ENCODE measurements at regions not wholly inside any gene's neighbourhood (a gene's known extent, or its start where the extent isn't known, plus 50 kb on each side); places are given as distances from the start of the nearest gene placed in this dataset.

DNA sequence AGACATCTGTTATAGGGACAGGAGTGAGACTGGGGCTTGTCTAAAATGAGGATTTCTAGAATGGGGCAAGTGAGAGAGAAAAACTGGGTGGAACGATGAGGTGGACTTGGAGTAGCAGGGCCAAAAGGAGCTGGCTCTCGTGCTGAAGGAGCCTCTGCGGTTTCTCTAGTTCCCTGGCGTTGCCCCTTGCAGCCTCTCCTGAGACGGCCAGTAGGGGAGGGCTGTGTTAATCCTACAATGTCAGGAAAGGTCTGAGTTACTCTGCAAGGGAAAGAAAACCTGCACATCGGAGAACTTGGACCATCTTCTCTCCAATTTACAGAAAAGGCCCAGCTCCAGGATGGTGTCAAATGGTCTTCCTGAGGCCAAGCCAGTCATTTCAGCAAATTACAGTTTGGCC, 963.8 kb upstream of the FLRT2 start:
- H3K36me3 Mint-ChIP-seq (ENCODE audit: low read depth) = no peaks in the 10 kb centered on the region
- no peaks in the 10 kb centered on the region for H3K27me3 Mint-ChIP-seq (ENCODE audit: low read depth)
- H3K27ac Mint-ChIP-seq = no peak overlapping the region
- H3K4me1 Mint-ChIP-seq (ENCODE audit: low read depth) = no peaks in the 10 kb centered on the region
- CTCF ChIA-PET = no interaction called here
- intact Hi-C loops (cut with micrococcal nuclease) = no loop called here
- no peak overlapping the region for H3K4me3 Mint-ChIP-seq
- peaks cover 6% of the 10 kb centered on the region for H3K9me3 Mint-ChIP-seq
- no peak for DNase-seq

GRCh38 chr14:84575681-84576080, 954.3 kb upstream of the FLRT2 start:
- H3K27me3 Mint-ChIP-seq (ENCODE audit: low read depth) = no peaks in the 10 kb centered on the region
- no peaks in the 10 kb centered on the region for H3K4me1 Mint-ChIP-seq (ENCODE audit: low read depth)
- no peak overlapping the region for H3K4me3 Mint-ChIP-seq
- H3K9me3 Mint-ChIP-seq = no peaks in the 10 kb centered on the region
- intact Hi-C loops (cut with micrococcal nuclease) = no loop called here
- no peaks in the 10 kb centered on the region for H3K36me3 Mint-ChIP-seq (ENCODE audit: low read depth)
- no peak for DNase-seq
- no peak overlapping the region for H3K27ac Mint-ChIP-seq
- CTCF ChIA-PET = no interaction called here

GRCh38 chr14:84579292-84579691, 950.7 kb upstream of the FLRT2 start:
- no peak for DNase-seq
- CTCF ChIA-PET = no interaction called here
- H3K27me3 Mint-ChIP-seq (ENCODE audit: low read depth) = no peaks in the 10 kb centered on the region
- H3K4me3 Mint-ChIP-seq = no peak overlapping the region
- H3K27ac Mint-ChIP-seq = no peak overlapping the region
- H3K4me1 Mint-ChIP-seq (ENCODE audit: low read depth) = no peaks in the 10 kb centered on the region
- no peaks in the 10 kb centered on the region for H3K36me3 Mint-ChIP-seq (ENCODE audit: low read depth)
- intact Hi-C loops (cut with micrococcal nuclease) = no loop called here
- no peaks in the 10 kb centered on the region for H3K9me3 Mint-ChIP-seq

- no peak overlapping the region for H3K27ac Mint-ChIP-seq
- no peak overlapping the region for H3K4me3 Mint-ChIP-seq
- CTCF ChIA-PET = no interaction called here
- intact Hi-C loops (cut with micrococcal nuclease) = no loop called here
- H3K9me3 Mint-ChIP-seq = peaks cover under 1% of the 10 kb centered on the region
- H3K27me3 Mint-ChIP-seq (ENCODE audit: low read depth) = no peaks in the 10 kb centered on the region
- H3K4me1 Mint-ChIP-seq (ENCODE audit: low read depth) = no peaks in the 10 kb centered on the region
- no peaks in the 10 kb centered on the region for H3K36me3 Mint-ChIP-seq (ENCODE audit: low read depth)
- DNase-seq = no peak
Measured at GRCh38 chr14:84581041-84581440, 948.9 kb upstream of the FLRT2 start.

- no peaks in the 10 kb centered on the region for H3K27me3 Mint-ChIP-seq (ENCODE audit: low read depth)
- intact Hi-C loops (cut with micrococcal nuclease) = no loop called here
- H3K4me3 Mint-ChIP-seq = no peak overlapping the region
- H3K27ac Mint-ChIP-seq = no peak overlapping the region
- no peaks in the 10 kb centered on the region for H3K4me1 Mint-ChIP-seq (ENCODE audit: low read depth)
- CTCF ChIA-PET = no interaction called here
- no peak for DNase-seq
- H3K9me3 Mint-ChIP-seq = peaks cover 5% of the 10 kb centered on the region
- H3K36me3 Mint-ChIP-seq (ENCODE audit: low read depth) = no peaks in the 10 kb centered on the region
Measured at GRCh38 chr14:84584511-84584910, 945.4 kb upstream of the FLRT2 start.

- Mint-ChIP-seq H3K27ac (no peak overlapping the region), H3K27me3 (ENCODE audit: low read depth) (no peaks in the 10 kb centered on the region), H3K4me3 (no peak overlapping the region), H3K36me3 (ENCODE audit: low read depth) (no peaks in the 10 kb centered on the region), H3K4me1 (ENCODE audit: low read depth) (no peaks in the 10 kb centered on the region), H3K9me3 (peaks cover 11% of the 10 kb centered on the region)
- DNase-seq = no peak
- CTCF ChIA-PET = no interaction called here
- intact Hi-C loops (cut with micrococcal nuclease) = no loop called here
Measured at GRCh38 chr14:84591827-84592445, 938.0 kb upstream of the FLRT2 start.

DNA sequence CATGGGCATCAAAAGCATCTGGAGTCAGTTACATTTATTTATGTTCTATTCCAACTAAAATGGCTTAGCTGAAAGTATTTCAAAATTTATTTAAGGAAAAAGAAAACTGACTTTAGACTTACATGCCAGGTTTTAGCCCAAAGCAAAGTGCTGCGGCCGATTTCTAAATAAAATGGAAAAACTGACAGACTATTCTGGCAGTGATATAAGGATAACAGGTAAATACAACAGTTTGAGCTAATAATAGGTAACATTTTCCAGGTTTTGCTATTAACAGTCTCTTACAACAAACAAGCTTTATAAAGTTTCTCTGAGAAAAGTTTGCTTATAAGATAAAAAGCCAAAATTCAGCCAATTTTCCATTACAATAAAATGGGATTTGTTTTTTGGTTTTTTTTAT, 937.2 kb upstream of the FLRT2 start:
- Mint-ChIP-seq H3K4me1 (ENCODE audit: low read depth) (no peaks in the 10 kb centered on the region), H3K27me3 (ENCODE audit: low read depth) (no peaks in the 10 kb centered on the region), H3K9me3 (peaks cover 11% of the 10 kb centered on the region), H3K4me3 (no peak overlapping the region), H3K27ac (no peak overlapping the region), H3K36me3 (ENCODE audit: low read depth) (no peaks in the 10 kb centered on the region)
- DNase-seq = no peak
- intact Hi-C loops (cut with micrococcal nuclease) = no loop called here
- CTCF ChIA-PET = no interaction called here

- Mint-ChIP-seq H3K27me3 (ENCODE audit: low read depth) (no peaks in the 10 kb centered on the region), H3K4me1 (ENCODE audit: low read depth) (no peaks in the 10 kb centered on the region), H3K4me3 (no peak overlapping the region), H3K9me3 (peaks cover 5% of the 10 kb centered on the region), H3K36me3 (ENCODE audit: low read depth) (no peaks in the 10 kb centered on the region), H3K27ac (no peak overlapping the region)
- no peak for DNase-seq
- CTCF ChIA-PET = interaction anchor here (0.7 kb wide), 1 partner anchor 341 kb away, joined by 3 read pairs; no protein-coding TSS in a partner anchor
- intact Hi-C loops (cut with micrococcal nuclease) = no loop called here
Measured at GRCh38 chr14:84610086-84610485, 919.9 kb upstream of the FLRT2 start.

GRCh38 chr14:84622357-84622756, 907.6 kb upstream of the FLRT2 start:
- intact Hi-C loops (cut with micrococcal nuclease) = no loop called here
- Mint-ChIP-seq H3K9me3 (no peaks in the 10 kb centered on the region), H3K4me3 (no peak overlapping the region), H3K4me1 (ENCODE audit: low read depth) (no peaks in the 10 kb centered on the region), H3K27me3 (ENCODE audit: low read depth) (no peaks in the 10 kb centered on the region), H3K36me3 (ENCODE audit: low read depth) (no peaks in the 10 kb centered on the region), H3K27ac (no peak overlapping the region)
- DNase-seq = no peak
- CTCF ChIA-PET = interaction anchor here (1.4 kb wide), 1 partner anchor 8 kb away, joined by 4 read pairs; no protein-coding TSS in a partner anchor

- no peak for DNase-seq
- intact Hi-C loops (cut with micrococcal nuclease) = no loop called here
- Mint-ChIP-seq H3K27me3 (ENCODE audit: low read depth) (no peaks in the 10 kb centered on the region), H3K27ac (no peak overlapping the region), H3K9me3 (peaks cover 5% of the 10 kb centered on the region), H3K4me3 (no peak overlapping the region), H3K36me3 (ENCODE audit: low read depth) (no peaks in the 10 kb centered on the region), H3K4me1 (ENCODE audit: low read depth) (no peaks in the 10 kb centered on the region)
- CTCF ChIA-PET = interaction anchor here (0.6 kb wide), 1 partner anchor 39 kb away, joined by 5 read pairs; no protein-coding TSS in a partner anchor
Measured at GRCh38 chr14:84643446-84643845, 886.5 kb upstream of the FLRT2 start.

GRCh38 chr14:84646786-84647500, 883.0 kb upstream of the FLRT2 start:
- Mint-ChIP-seq H3K9me3 (peaks cover 2% of the 10 kb centered on the region), H3K27ac (no peak overlapping the region), H3K27me3 (ENCODE audit: low read depth) (no peaks in the 10 kb centered on the region), H3K4me3 (no peak overlapping the region), H3K4me1 (ENCODE audit: low read depth) (no peaks in the 10 kb centered on the region), H3K36me3 (ENCODE audit: low read depth) (no peaks in the 10 kb centered on the region)
- intact Hi-C loops (cut with micrococcal nuclease) = no loop called here
- DNase-seq = no peak
- CTCF ChIA-PET = no interaction called here

DNA sequence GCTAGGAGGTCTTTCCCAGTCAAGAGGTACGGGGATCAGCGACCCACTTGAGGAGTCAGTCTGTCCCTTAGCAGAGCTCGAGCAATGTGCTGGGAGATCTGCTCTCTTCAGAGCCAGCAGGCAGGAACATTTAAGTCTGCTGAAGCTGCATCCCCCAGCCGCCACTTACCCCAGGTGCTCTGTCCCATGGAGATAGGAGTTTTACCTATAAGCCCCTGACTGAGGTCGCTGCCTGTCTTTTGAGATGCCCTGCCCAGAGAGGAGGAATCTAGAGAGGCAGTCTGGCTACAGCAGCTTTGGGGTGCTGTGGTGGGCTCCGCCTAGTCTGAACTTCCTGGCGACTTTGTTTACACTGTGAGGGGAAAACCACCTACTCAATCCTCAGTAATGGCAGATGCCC, 874.9 kb upstream of the FLRT2 start:
- no peak for DNase-seq
- H3K9me3 Mint-ChIP-seq = peaks cover 24% of the 10 kb centered on the region
- CTCF ChIA-PET = interaction anchor here (1.7 kb wide), 1 partner anchor 15 kb away, joined by 4 read pairs; no protein-coding TSS in a partner anchor
- no peaks in the 10 kb centered on the region for H3K36me3 Mint-ChIP-seq (ENCODE audit: low read depth)
- no peaks in the 10 kb centered on the region for H3K27me3 Mint-ChIP-seq (ENCODE audit: low read depth)
- H3K27ac Mint-ChIP-seq = no peak overlapping the region
- no peaks in the 10 kb centered on the region for H3K4me1 Mint-ChIP-seq (ENCODE audit: low read depth)
- no peak overlapping the region for H3K4me3 Mint-ChIP-seq
- intact Hi-C loops (cut with micrococcal nuclease) = no loop called here

DNA sequence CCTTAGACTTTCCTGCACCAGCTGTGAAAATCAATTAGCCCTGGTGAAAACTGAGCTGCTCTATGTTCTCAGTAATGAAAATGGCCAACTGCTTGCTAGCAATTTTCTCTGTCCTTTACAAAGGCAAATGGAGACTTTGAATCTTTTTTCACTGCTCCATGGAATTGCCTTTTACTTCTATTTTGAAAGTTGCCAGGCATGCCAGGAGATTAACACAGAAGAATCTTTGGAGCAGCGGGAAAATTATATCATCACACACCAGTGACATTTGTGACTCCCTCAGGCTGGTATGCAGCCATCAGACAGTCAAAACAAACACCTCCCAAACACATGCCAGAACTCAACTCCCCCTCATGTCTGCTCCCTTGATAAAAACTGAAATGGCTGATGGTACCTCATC, 872.0 kb upstream of the FLRT2 start:
- H3K27ac Mint-ChIP-seq = no peak overlapping the region
- intact Hi-C loops (cut with micrococcal nuclease) = no loop called here
- H3K36me3 Mint-ChIP-seq (ENCODE audit: low read depth) = no peaks in the 10 kb centered on the region
- H3K27me3 Mint-ChIP-seq (ENCODE audit: low read depth) = no peaks in the 10 kb centered on the region
- no peak for DNase-seq
- peaks cover 24% of the 10 kb centered on the region for H3K9me3 Mint-ChIP-seq
- no peak overlapping the region for H3K4me3 Mint-ChIP-seq
- no peaks in the 10 kb centered on the region for H3K4me1 Mint-ChIP-seq (ENCODE audit: low read depth)
- CTCF ChIA-PET = no interaction called here

All from activated naive CD4-positive, alpha-beta T cell treated with anti-CD3 and anti-CD28 coated beads for 36 hours (primary cell).